ENCODE measurements at regions not wholly inside any gene's neighbourhood (a gene's known extent, or its start where the extent isn't known, plus 50 kb on each side); places are given as distances from the start of the nearest gene placed in this dataset.

GRCh38 chr2:177138823-177139222, 73.8 kb upstream of the HNRNPA3 start:
- Mint-ChIP-seq H3K27ac (no peak overlapping the region), H3K36me3 (no peaks in the 10 kb centered on the region), H3K27me3 (ENCODE audit: low read depth in 2 of 2) (peaks cover 21 to 23% of the 10 kb centered on the region in 2 donors), H3K4me1 (no peaks in the 10 kb centered on the region), H3K4me3 (no peak overlapping the region), H3K9me3 (no peaks in the 10 kb centered on the region)
- Histone ChIP-seq H3K9me3 (ENCODE audit: control insufficient read depth, insufficient read depth, low read length) (no peaks in the 10 kb centered on the region), H3K4me3 (ENCODE audit: low read length) (no peak overlapping the region), H3K27me3 (ENCODE audit: control insufficient read depth, insufficient read depth, low read length) (peaks cover 7% of the 10 kb centered on the region), H3K27ac (ENCODE audit: low read length) (no peak overlapping the region), H3K4me1 (ENCODE audit: control insufficient read depth, insufficient read depth, low read length) (no peaks in the 10 kb centered on the region), H3K36me3 (ENCODE audit: control insufficient read depth, insufficient read depth, low read length) (no peaks in the 10 kb centered on the region)
- ATAC-seq (no peak), DNase-seq (no peak)
- TF ChIP-seq, protein P1, sequence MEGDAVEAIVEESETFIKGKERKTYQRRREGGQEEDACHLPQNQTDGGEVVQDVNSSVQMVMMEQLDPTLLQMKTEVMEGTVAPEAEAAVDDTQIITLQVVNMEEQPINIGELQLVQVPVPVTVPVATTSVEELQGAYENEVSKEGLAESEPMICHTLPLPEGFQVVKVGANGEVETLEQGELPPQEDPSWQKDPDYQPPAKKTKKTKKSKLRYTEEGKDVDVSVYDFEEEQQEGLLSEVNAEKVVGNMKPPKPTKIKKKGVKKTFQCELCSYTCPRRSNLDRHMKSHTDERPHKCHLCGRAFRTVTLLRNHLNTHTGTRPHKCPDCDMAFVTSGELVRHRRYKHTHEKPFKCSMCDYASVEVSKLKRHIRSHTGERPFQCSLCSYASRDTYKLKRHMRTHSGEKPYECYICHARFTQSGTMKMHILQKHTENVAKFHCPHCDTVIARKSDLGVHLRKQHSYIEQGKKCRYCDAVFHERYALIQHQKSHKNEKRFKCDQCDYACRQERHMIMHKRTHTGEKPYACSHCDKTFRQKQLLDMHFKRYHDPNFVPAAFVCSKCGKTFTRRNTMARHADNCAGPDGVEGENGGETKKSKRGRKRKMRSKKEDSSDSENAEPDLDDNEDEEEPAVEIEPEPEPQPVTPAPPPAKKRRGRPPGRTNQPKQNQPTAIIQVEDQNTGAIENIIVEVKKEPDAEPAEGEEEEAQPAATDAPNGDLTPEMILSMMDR (IDR thresholded peaks at IDR 0.05), result no peak
- intact Hi-C loops (cut with micrococcal nuclease), result no loop called here

DNA sequence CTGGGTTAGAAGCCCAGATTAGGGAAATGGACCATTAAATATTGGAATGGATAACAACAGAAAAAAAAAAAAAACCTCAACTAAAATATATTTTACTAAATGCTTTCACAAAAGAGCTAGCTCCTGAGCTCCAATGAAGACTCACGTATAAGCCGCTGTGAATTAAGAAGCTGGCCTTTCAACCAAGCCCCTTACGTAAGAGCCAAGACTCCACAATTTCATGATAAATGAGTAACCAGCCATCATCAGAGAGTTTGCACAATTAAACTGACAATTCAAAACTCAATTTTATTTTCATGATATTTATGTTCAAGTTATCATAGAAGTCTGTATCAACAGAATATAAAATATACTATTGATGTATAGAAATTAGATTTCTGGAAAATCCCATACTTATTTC, 70.7 kb upstream of the HNRNPA3 start:
- H3K4me1 Mint-ChIP-seq, result no peaks in the 10 kb centered on the region
- DNase-seq (no peak), ATAC-seq (no peak)
- H3K27me3 Mint-ChIP-seq (ENCODE audit: low read depth in 2 of 2), result peaks cover 32 to 33% of the 10 kb centered on the region in 2 donors
- H3K36me3 Mint-ChIP-seq, result no peaks in the 10 kb centered on the region
- Histone ChIP-seq H3K9me3 (ENCODE audit: control insufficient read depth, insufficient read depth, low read length) (no peaks in the 10 kb centered on the region), H3K4me1 (ENCODE audit: control insufficient read depth, insufficient read depth, low read length) (no peaks in the 10 kb centered on the region), H3K4me3 (ENCODE audit: low read length) (no peak overlapping the region), H3K36me3 (ENCODE audit: control insufficient read depth, insufficient read depth, low read length) (no peaks in the 10 kb centered on the region), H3K27me3 (ENCODE audit: control insufficient read depth, insufficient read depth, low read length) (peaks cover 12% of the 10 kb centered on the region), H3K27ac (ENCODE audit: low read length) (no peak overlapping the region)
- no peak overlapping the region for H3K27ac Mint-ChIP-seq
- H3K4me3 Mint-ChIP-seq, result no peak overlapping the region
- intact Hi-C loops (cut with micrococcal nuclease), result loop anchor here (10.0 kb wide), 1 partner anchor 327 kb away; no protein-coding TSS in a partner anchor
- no peaks in the 10 kb centered on the region for H3K9me3 Mint-ChIP-seq
- TF ChIP-seq, protein P1 (IDR thresholded peaks at IDR 0.05), result no peak
- WGBS (ENCODE audit: insufficient coverage), result 97% methylated on average over 3 of the region's 3 CpGs

DNA sequence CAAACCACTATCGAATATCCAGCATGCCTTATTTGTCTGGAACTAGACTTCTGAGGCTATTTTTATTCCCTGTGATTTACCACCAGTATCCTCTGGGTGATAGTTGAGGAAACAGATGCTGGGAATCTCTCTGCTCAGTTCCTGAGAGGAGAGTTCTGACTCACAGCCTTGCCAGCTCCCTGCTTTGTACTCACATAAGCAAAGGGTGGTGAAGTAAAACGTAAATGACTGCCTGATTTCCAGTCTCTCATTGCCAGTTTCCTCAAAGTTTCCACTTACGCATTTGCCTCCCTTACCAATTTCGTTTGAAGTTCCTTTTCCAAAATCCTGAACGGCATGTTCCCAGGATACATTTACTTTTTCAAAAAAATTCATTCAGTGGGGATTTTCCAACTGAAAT, 69.2 kb upstream of the HNRNPA3 start:
- H3K4me1 Mint-ChIP-seq, result peaks cover 5 to 6% of the 10 kb centered on the region in 2 donors
- no peak overlapping the region for H3K4me3 Mint-ChIP-seq
- TF ChIP-seq, protein P1 (IDR thresholded peaks at IDR 0.05), result no peak
- Histone ChIP-seq H3K4me1 (ENCODE audit: control insufficient read depth, insufficient read depth, low read length) (peaks cover 4% of the 10 kb centered on the region), H3K36me3 (ENCODE audit: control insufficient read depth, insufficient read depth, low read length) (no peaks in the 10 kb centered on the region), H3K27ac (ENCODE audit: low read length) (no peak overlapping the region), H3K9me3 (ENCODE audit: control insufficient read depth, insufficient read depth, low read length) (no peaks in the 10 kb centered on the region), H3K27me3 (ENCODE audit: control insufficient read depth, insufficient read depth, low read length) (peaks cover 26% of the 10 kb centered on the region), H3K4me3 (ENCODE audit: low read length) (no peak overlapping the region)
- WGBS (ENCODE audit: insufficient coverage), result 24% methylated on average over 5 of the region's 5 CpGs
- no peaks in the 10 kb centered on the region for H3K36me3 Mint-ChIP-seq
- H3K27ac Mint-ChIP-seq, result no peak overlapping the region
- DNase-seq, result no peak
- H3K27me3 Mint-ChIP-seq (ENCODE audit: low read depth in 2 of 2), result peaks cover 41% of the 10 kb centered on the region in 2 donors
- intact Hi-C loops (cut with micrococcal nuclease), result loop anchor here (10.0 kb wide), 1 partner anchor 329 kb away; no protein-coding TSS in a partner anchor
- H3K9me3 Mint-ChIP-seq, result no peaks in the 10 kb centered on the region
- no peak for ATAC-seq

DNA sequence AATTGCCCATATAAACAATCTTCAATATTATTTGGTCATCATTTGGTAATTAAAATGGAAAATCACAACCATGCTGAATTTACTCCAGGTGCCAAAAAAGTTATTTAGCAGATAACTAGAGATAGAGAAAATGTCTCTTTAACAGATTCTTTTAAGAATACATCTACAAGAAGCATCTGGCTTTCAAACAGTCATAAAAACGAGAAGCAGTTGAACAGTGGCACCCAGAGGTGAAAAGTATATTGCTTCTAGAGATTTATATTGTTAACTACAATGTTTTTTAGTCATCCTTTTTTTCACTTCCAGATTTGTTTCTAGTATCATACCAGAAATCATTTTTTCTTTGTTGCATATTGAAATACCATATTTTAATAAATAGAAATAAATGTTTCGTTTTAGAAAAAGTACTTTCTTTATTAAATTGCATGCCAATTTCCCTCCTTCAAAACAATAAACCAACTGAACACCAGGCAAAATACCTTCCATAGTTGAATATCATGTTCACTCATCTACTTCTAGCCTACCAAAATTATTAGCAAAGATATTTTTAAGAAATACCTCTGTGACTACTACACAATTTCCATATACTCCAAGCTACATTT, 65.4 kb upstream of the HNRNPA3 start:
- intact Hi-C loops (cut with micrococcal nuclease), result loop anchor here (1.0 to 10.0 kb wide), 4 partner anchors 332 to 1020 kb away; no protein-coding TSS in a partner anchor
- Mint-ChIP-seq H3K9me3 (no peaks in the 10 kb centered on the region), H3K4me3 (no peak overlapping the region), H3K27ac (no peak overlapping the region), H3K27me3 (ENCODE audit: low read depth in 2 of 2) (peaks cover 47 to 56% of the 10 kb centered on the region in 2 donors), H3K4me1 (peaks cover 11 to 12% of the 10 kb centered on the region in 2 donors), H3K36me3 (no peaks in the 10 kb centered on the region)
- peak; percentile 60 to 66 (median 61) for ATAC-seq
- WGBS (ENCODE audit: insufficient coverage), result no CpG with 5 or more reads among the region's 2 CpGs
- H3K9me3 ChIP-seq (ENCODE audit: control insufficient read depth, insufficient read depth, low read length), result no peaks in the 10 kb centered on the region
- TF ChIP-seq, protein P1 (IDR thresholded peaks at IDR 0.05), result peak; percentile 69
- no peak overlapping the region for H3K27ac ChIP-seq (ENCODE audit: low read length)
- peak in 1 of 2 donors; percentile 73 for DNase-seq
- H3K4me3 ChIP-seq (ENCODE audit: low read length), result no peak overlapping the region
- H3K4me1 ChIP-seq (ENCODE audit: control insufficient read depth, insufficient read depth, low read length), result peaks cover 8% of the 10 kb centered on the region
- peaks cover 33% of the 10 kb centered on the region for H3K27me3 ChIP-seq (ENCODE audit: control insufficient read depth, insufficient read depth, low read length)
- H3K36me3 ChIP-seq (ENCODE audit: control insufficient read depth, insufficient read depth, low read length), result no peaks in the 10 kb centered on the region

Measured in natural killer cell (primary cell).